ENCODE measurements at regions not wholly inside any gene's neighbourhood (a gene's known extent, or its start where the extent isn't known, plus 50 kb on each side); places are given as distances from the start of the nearest gene placed in this dataset.

- TF ChIP-seq CTCF (IDR thresholded peaks at IDR 0.05; ENCODE audit: low read depth, low read length, poor library complexity, severe bottlenecking) (no peak), EZH2phosphoT487 (IDR thresholded peaks at IDR 0.05; ENCODE audit: borderline replicate concordance, low read length) (no peak)
These were observed 281.5 kb downstream of the EN1 start for GRCh38 chr2:118565786-118566540.

Data from DOHH2 (cell line).